Neutrophil (primary cell): ENCODE measurements at regions not wholly inside any gene's neighbourhood (a gene's known extent, or its start where the extent isn't known, plus 50 kb on each side); places are given as distances from the start of the nearest gene placed in this dataset.

ENCODE experiments used
- H3K27ac ChIP-seq: fragments of 200-600 bp; sonication (generic); 2 replicates; pipeline ENCODE4 v1.5.1; 2016; ENCODE audit warnings: mild to moderate bottlenecking, moderate library complexity
- H3K27me3 ChIP-seq: fragments of 200-600 bp; sonication (generic); 2 replicates; pipeline ENCODE4 v1.6.0; 2016; ENCODE audit warnings: mild to moderate bottlenecking
- H3K36me3 ChIP-seq: fragments of 200-600 bp; sonication (generic); 2 replicates; pipeline ENCODE4 v1.5.1; 2017
- H3K4me1 ChIP-seq, 2 experiments: fragments of 200-600 bp in 1 of 2; sonication (generic) in 1 of 2; 1 replicate in 1 of 2; 2 replicates in 1 of 2; pipeline versions ENCODE4 v1.5.1 to v1.6.1; 2013 to 2016; ENCODE audit warnings: low read depth in 1 of 2, low read length in 1 of 2, mild to moderate bottlenecking in 1 of 2, moderate library complexity in 1 of 2; ENCODE audit not compliant: control insufficient read depth in 1 of 2, insufficient read depth in 1 of 2
- H3K4me3 ChIP-seq, 2 experiments: fragments of 200-600 bp in 1 of 2; sonication (generic) in 1 of 2; 1 replicate in 1 of 2; 2 replicates in 1 of 2; pipeline ENCODE4 v1.5.1; 2013 to 2016; ENCODE audit warnings: low read depth in 1 of 2, low read length in 1 of 2, mild to moderate bottlenecking in 1 of 2, moderate library complexity in 1 of 2
- H3K9me3 ChIP-seq: fragments of 200-600 bp; sonication (generic); 2 replicates; pipeline ENCODE4 v1.5.1; 2016
- CTCF ChIP-seq: fragments of 200-600 bp; sonication (generic); IDR thresholded peaks from 2 replicates; pipeline ENCODE4 v1.5.1; 2016; ENCODE audit warnings: antibody characterized with exemption

- no peaks in the 10 kb centered on the region for H3K27me3 ChIP-seq
- H3K36me3 ChIP-seq = no peaks in the 10 kb centered on the region
- peaks cover 5% of the 10 kb centered on the region for H3K9me3 ChIP-seq
- peaks cover 3% of the 10 kb centered on the region in 2 experiments for H3K4me1 ChIP-seq
- no peak for TF ChIP-seq CTCF
- no peak overlapping the region for H3K4me3 ChIP-seq
- no peak overlapping the region for H3K27ac ChIP-seq
These were observed 300.7 kb upstream of the NEBL start for GRCh38 chr10:21197838-21198237.

GRCh38 chr10:21196822-21197395, 299.8 kb upstream of the NEBL start:
- Histone ChIP-seq H3K27me3 (no peaks in the 10 kb centered on the region), H3K4me1 (peaks cover 3% of the 10 kb centered on the region in 2 experiments), H3K4me3 (no peak overlapping the region), H3K36me3 (no peaks in the 10 kb centered on the region), H3K9me3 (peaks cover 5% of the 10 kb centered on the region), H3K27ac (no peak overlapping the region)
- no peak for TF ChIP-seq CTCF

- Histone ChIP-seq H3K27ac (no peak overlapping the region), H3K4me3 (no peak overlapping the region), H3K4me1 (peaks cover 3% of the 10 kb centered on the region in 2 experiments), H3K36me3 (no peaks in the 10 kb centered on the region), H3K27me3 (no peaks in the 10 kb centered on the region), H3K9me3 (peaks cover 5% of the 10 kb centered on the region)
- no peak for TF ChIP-seq CTCF
These were observed 298.1 kb upstream of the NEBL start for GRCh38 chr10:21195252-21195651.

GRCh38 chr10:21194510-21194993, 297.4 kb upstream of the NEBL start:
- Histone ChIP-seq H3K4me1 (peaks cover 3% of the 10 kb centered on the region in 2 experiments), H3K36me3 (no peaks in the 10 kb centered on the region), H3K27ac (no peak overlapping the region), H3K27me3 (no peaks in the 10 kb centered on the region), H3K9me3 (peaks cover 5% of the 10 kb centered on the region), H3K4me3 (no peak overlapping the region)
- no peak for TF ChIP-seq CTCF

GRCh38 chr10:21193196-21193595, 296.1 kb upstream of the NEBL start:
- Histone ChIP-seq H3K27me3 (no peaks in the 10 kb centered on the region), H3K4me3 (no peak overlapping the region), H3K9me3 (peaks cover 5% of the 10 kb centered on the region), H3K36me3 (no peaks in the 10 kb centered on the region), H3K27ac (no peak overlapping the region), H3K4me1 (peaks cover 3% of the 10 kb centered on the region in 2 experiments)
- TF ChIP-seq CTCF = no peak
